ENCODE measurements at regions not wholly inside any gene's neighbourhood (a gene's known extent, or its start where the extent isn't known, plus 50 kb on each side); places are given as distances from the start of the nearest gene placed in this dataset.
"Not testable (repeated sequence)": the region's sequence is repeated elsewhere in the genome, so short reads cannot be mapped to it uniquely, and the experiment has no call there.

DNA sequence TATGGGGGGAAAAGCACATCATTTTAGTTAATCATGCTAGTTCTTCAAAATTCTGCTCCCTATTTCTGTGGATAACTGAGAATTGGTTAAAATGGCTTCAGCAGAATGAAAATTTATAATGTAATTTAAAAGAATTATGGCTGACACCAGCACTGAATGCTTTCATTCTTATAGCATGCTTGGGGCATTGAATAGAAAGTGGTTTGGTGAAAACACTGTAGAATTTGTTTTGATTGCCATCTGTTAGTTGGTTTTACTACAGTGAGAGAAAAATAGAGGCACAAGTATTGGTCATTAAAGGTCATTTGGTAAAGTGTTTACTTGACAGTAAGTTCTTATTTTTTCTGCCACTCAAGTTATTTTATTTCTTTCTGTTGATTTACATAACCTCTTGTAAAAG, 70.8 kb downstream of the PRORP start:
- Histone ChIP-seq H3K4me2 (ENCODE audit: low read depth, low read length) (no peak overlapping the region), H3K9me3 (replicated peaks; ENCODE audit: insufficient read depth, low read length) (no peaks in the 10 kb centered on the region), H3K79me2 (ENCODE audit: low read length) (no peaks in the 10 kb centered on the region), H3K4me3 (ENCODE audit: low read length) (no peak overlapping the region), H3K9ac (ENCODE audit: low read length) (no peak overlapping the region), H3K9me2 (replicated peaks; ENCODE audit: insufficient read depth, low read length) (no peaks in the 10 kb centered on the region), H3K27ac (ENCODE audit: low read length) (no peak overlapping the region), H3K36me3 (replicated peaks; ENCODE audit: insufficient read depth, low read length) (no peaks in the 10 kb centered on the region), H3K4me1 (ENCODE audit: low read length) (no peaks in the 10 kb centered on the region), H4K20me1 (ENCODE audit: insufficient read depth, low read length) (no peaks in the 10 kb centered on the region), H3F3A (ENCODE audit: insufficient read depth, low read length) (no peaks in the 10 kb centered on the region), H2AFZ (ENCODE audit: low read length) (no peak overlapping the region), H3K27me3 (replicated peaks; ENCODE audit: insufficient read depth, low read length) (no peaks in the 10 kb centered on the region)
- TF ChIP-seq, protein P1, sequence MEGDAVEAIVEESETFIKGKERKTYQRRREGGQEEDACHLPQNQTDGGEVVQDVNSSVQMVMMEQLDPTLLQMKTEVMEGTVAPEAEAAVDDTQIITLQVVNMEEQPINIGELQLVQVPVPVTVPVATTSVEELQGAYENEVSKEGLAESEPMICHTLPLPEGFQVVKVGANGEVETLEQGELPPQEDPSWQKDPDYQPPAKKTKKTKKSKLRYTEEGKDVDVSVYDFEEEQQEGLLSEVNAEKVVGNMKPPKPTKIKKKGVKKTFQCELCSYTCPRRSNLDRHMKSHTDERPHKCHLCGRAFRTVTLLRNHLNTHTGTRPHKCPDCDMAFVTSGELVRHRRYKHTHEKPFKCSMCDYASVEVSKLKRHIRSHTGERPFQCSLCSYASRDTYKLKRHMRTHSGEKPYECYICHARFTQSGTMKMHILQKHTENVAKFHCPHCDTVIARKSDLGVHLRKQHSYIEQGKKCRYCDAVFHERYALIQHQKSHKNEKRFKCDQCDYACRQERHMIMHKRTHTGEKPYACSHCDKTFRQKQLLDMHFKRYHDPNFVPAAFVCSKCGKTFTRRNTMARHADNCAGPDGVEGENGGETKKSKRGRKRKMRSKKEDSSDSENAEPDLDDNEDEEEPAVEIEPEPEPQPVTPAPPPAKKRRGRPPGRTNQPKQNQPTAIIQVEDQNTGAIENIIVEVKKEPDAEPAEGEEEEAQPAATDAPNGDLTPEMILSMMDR (IDR thresholded peaks at IDR 0.05; ENCODE audit: low read length), result no peak
- TF ChIP-seq EZH2phosphoT487 (IDR thresholded peaks at IDR 0.05; ENCODE audit: low read length) (no peak), EZH2 (optimal IDR thresholded peaks at IDR 0.05; ENCODE audit: low read depth, low read length) (no peak)
- DNase-seq, result no peak

DNA sequence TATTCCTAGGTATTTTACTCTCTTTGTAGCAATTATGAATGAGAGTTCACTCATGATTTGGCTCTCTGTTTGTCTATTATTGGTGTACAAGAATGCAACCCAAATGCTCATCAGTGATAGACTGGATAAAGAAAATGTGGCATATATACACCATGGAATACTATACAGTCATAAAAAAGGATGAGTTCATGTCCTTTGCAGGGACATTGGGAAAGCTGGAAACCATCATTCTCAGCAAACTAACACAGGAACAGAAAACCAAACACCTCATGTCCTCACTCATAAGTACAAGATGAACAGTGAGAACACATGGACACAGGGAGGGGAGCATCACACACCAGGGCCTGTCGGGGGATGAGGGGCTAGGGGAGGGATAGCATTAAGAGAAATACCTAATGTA, 71.8 kb downstream of the PRORP start:
- H3K9ac ChIP-seq (ENCODE audit: low read length); H3K4me1 ChIP-seq (ENCODE audit: low read length); DNase-seq; H2AFZ ChIP-seq (ENCODE audit: low read length); H3K27ac ChIP-seq (ENCODE audit: low read length); H3K27me3 ChIP-seq (replicated peaks; ENCODE audit: insufficient read depth, low read length); H3K4me3 ChIP-seq (ENCODE audit: low read length); H3K36me3 ChIP-seq (replicated peaks; ENCODE audit: insufficient read depth, low read length); H3F3A ChIP-seq (ENCODE audit: insufficient read depth, low read length); H3K9me2 ChIP-seq (replicated peaks; ENCODE audit: insufficient read depth, low read length); H4K20me1 ChIP-seq (ENCODE audit: insufficient read depth, low read length); H3K9me3 ChIP-seq (replicated peaks; ENCODE audit: insufficient read depth, low read length); H3K4me2 ChIP-seq (ENCODE audit: low read depth, low read length); H3K79me2 ChIP-seq (ENCODE audit: low read length): not testable (repeated sequence)

DNA sequence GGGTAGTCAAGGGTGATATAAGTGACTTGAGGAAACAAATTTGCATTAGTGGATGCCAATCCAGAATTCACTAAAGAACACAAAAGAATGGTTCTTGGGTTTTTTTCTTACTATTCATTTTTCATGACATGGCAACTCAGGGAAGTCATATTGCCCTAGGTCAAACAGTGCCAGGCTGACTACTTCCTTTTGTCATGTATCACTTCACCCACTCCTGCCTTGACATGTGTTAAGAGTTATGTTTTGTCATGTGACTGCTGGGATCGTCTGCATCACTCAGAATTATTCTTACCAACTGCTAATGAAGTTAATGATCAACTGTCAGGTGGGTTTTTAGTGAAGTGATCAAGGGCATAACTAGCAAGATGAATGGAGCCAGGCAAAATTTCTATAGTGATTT, 74.2 kb downstream of the PRORP start:
- Histone ChIP-seq H3K9me3 (replicated peaks; ENCODE audit: insufficient read depth, low read length) (no peaks in the 10 kb centered on the region), H3K4me3 (ENCODE audit: low read length) (no peak overlapping the region), H3K9ac (ENCODE audit: low read length) (no peak overlapping the region), H3K36me3 (replicated peaks; ENCODE audit: insufficient read depth, low read length) (no peaks in the 10 kb centered on the region), H3K4me1 (ENCODE audit: low read length) (no peaks in the 10 kb centered on the region), H3K79me2 (ENCODE audit: low read length) (no peaks in the 10 kb centered on the region), H3F3A (ENCODE audit: insufficient read depth, low read length) (no peaks in the 10 kb centered on the region), H3K27ac (ENCODE audit: low read length) (no peak overlapping the region), H4K20me1 (ENCODE audit: insufficient read depth, low read length) (no peaks in the 10 kb centered on the region), H3K9me2 (replicated peaks; ENCODE audit: insufficient read depth, low read length) (no peaks in the 10 kb centered on the region), H3K4me2 (ENCODE audit: low read depth, low read length) (no peak overlapping the region), H3K27me3 (replicated peaks; ENCODE audit: insufficient read depth, low read length) (no peaks in the 10 kb centered on the region), H2AFZ (ENCODE audit: low read length) (no peak overlapping the region)
- no peak for DNase-seq
- TF ChIP-seq, protein P1 (IDR thresholded peaks at IDR 0.05; ENCODE audit: low read length), result no peak
- TF ChIP-seq EZH2phosphoT487 (IDR thresholded peaks at IDR 0.05; ENCODE audit: low read length) (no peak), EZH2 (optimal IDR thresholded peaks at IDR 0.05; ENCODE audit: low read depth, low read length) (no peak)

DNA sequence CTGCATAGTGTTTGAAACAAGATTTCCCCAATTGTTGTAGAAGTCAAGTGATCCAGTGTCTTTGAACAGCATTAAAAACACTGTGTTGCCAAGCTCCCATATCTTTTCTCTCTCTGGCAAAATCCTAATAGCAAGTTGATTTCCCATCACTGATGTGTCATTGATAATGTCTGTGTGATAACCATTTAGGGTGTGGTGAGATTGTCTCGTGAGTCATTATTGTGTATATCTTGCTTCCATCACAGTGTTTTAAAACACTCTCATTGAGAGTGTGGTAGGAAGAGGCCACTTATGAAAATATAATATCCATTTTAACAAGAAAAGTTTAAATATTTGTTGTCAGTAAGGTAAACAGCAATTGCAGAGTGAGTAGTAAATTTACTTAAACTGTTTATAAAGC, 74.7 kb downstream of the PRORP start:
- Histone ChIP-seq H3F3A (ENCODE audit: insufficient read depth, low read length) (no peaks in the 10 kb centered on the region), H3K79me2 (ENCODE audit: low read length) (no peaks in the 10 kb centered on the region), H3K36me3 (replicated peaks; ENCODE audit: insufficient read depth, low read length) (no peaks in the 10 kb centered on the region), H3K9me3 (replicated peaks; ENCODE audit: insufficient read depth, low read length) (no peaks in the 10 kb centered on the region), H3K9ac (ENCODE audit: low read length) (no peak overlapping the region), H3K4me1 (ENCODE audit: low read length) (no peaks in the 10 kb centered on the region), H2AFZ (ENCODE audit: low read length) (no peak overlapping the region), H3K27ac (ENCODE audit: low read length) (no peak overlapping the region), H3K9me2 (replicated peaks; ENCODE audit: insufficient read depth, low read length) (no peaks in the 10 kb centered on the region), H3K27me3 (replicated peaks; ENCODE audit: insufficient read depth, low read length) (no peaks in the 10 kb centered on the region), H4K20me1 (ENCODE audit: insufficient read depth, low read length) (no peaks in the 10 kb centered on the region), H3K4me3 (ENCODE audit: low read length) (no peak overlapping the region), H3K4me2 (ENCODE audit: low read depth, low read length) (no peak overlapping the region)
- TF ChIP-seq EZH2phosphoT487 (IDR thresholded peaks at IDR 0.05; ENCODE audit: low read length), result no peak
- DNase-seq, result no peak

Data from MM.1S (cell line).